NOMO-1 (cell line): ENCODE measurements at regions not wholly inside any gene's neighbourhood (a gene's known extent, or its start where the extent isn't known, plus 50 kb on each side); places are given as distances from the start of the nearest gene placed in this dataset.

ENCODE experiments used
- DNase-seq, 2 experiments: peaks; one replicate each; lab custom pipeline; 2025; ENCODE audit not compliant: unreplicated experiment in 2 of 2; lab: John Stamatoyannopoulos, UW

- no peak for DNase-seq
These were observed 91.3 kb upstream of the GPR45 start for GRCh38 chr2:105150231-105150630.

GRCh38 chr2:105154119-105154818 lies 87.3 kb upstream of the GPR45 start:
- DNase-seq = no peak

DNA sequence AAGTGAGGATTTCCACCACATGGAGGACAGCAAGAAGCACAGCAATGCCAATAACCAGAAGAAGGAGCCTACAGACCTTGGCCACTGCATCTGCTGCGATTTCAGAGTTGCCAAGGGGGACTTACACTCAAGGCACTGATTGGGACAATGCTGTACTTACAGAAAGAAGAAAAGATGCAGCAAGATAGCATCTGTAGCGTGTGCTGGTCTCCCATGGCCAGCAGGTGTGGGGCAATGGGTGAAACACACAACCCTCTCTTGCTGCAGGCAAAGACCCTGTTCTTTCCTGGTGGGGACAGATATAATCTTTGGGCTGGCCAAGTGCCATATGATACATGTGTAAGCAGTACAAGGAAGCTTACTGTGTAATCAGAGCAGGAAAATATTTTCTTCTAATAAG lies 85.4 kb upstream of the GPR45 start:
- DNase-seq = no peak

DNA sequence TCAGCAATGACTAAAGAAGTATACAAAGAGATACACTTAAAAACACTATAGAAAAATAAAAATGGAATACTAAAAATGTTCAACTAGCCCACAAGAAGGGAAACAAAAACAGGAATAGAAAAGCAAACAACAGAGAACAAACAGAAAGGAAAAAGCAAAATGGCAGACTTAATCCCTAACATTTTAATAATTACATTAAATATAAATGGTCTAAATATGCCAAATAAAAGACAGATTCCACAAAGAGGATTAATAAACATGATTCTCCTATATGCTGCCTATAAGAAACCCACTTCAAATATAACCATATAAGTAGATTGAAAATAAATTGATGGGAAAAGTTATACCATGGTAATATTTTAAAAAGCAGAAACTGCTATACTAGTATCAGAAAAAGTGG lies 83.5 kb upstream of the GPR45 start:
- no peak for DNase-seq

DNA sequence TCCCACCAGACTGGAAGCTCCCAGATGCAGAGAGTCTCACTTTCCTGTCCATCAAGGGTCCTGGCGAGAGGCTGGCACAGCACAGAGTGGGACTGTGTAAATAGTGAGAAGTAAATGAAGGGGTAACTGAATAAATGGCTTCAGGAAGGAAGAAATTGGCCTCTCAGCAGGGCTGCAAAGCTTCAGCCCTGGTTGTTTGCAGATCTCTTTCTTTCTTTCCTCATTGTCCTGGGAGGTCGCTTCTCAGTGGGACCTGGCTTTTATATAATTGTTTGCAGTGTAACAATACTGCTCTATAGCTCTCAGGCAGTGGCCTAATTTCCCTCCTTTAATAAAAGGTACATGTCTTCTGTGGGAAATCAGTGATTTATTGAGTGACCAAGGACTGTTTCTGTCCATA lies 74.9 kb upstream of the GPR45 start:
- no peak for DNase-seq

GRCh38 chr2:105168543-105168942 lies 73.0 kb upstream of the GPR45 start:
- no peak for DNase-seq

DNA sequence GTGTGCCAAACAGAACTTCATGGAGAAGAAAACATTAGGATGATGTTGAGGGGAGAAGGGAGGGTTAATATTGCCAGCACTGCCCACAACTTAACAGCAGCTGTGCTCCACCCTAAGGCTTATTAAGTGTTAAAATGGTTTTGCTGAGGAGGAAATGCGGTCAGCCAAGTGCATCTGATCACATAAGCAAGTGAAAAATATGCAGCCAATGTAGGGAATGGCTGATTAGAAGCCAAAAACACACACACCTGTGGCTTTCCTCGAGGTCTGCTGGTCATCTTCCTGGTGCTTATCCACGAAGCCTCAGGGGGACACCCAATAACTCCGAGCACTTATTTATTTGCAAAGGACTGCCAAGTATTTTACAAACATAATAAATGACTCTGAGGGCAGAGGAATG lies 66.3 kb upstream of the GPR45 start:
- DNase-seq = no peak

DNA sequence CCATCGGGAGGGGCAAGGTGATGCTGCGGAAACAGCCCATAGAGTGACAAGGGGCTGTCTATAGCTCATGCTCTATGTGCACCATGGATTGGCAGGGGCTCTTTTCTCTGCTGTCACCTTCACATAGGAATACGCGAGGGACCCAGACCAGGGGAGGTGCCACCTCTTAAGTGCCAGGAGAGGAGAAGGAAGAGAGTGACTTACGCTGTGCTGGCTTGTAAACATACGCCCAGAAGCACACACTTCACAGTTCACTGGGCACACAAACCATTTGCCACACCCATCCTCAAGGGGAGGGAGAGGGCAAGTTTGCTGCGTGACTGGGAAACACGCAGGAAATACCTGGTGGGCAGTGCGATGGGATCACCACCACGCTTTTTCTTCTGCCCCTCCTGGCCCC lies 65.1 kb upstream of the GPR45 start:
- no peak for DNase-seq

DNA sequence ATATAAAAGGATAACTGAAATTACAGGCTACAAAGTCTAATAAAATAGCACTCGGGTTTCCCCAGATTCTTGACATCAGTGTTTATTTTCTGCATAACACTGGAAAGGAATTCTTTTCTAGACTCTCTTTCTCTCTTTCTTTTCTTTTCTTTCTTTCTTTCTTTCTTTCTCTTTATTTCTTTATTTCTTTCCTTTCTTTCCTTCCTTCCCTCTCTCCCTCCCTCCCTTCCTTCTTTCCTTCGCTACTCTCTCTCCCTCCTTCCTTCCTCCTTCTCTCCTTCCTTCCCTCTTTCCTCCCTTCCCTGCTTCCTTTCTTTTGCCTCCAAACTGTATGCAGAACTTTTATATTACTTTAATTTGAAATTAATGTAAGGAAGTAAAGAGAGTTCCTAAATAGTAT lies 64.5 kb upstream of the GPR45 start:
- DNase-seq = no peak

GRCh38 chr2:105177536-105178254 lies 63.8 kb upstream of the GPR45 start:
- no peak for DNase-seq

DNA sequence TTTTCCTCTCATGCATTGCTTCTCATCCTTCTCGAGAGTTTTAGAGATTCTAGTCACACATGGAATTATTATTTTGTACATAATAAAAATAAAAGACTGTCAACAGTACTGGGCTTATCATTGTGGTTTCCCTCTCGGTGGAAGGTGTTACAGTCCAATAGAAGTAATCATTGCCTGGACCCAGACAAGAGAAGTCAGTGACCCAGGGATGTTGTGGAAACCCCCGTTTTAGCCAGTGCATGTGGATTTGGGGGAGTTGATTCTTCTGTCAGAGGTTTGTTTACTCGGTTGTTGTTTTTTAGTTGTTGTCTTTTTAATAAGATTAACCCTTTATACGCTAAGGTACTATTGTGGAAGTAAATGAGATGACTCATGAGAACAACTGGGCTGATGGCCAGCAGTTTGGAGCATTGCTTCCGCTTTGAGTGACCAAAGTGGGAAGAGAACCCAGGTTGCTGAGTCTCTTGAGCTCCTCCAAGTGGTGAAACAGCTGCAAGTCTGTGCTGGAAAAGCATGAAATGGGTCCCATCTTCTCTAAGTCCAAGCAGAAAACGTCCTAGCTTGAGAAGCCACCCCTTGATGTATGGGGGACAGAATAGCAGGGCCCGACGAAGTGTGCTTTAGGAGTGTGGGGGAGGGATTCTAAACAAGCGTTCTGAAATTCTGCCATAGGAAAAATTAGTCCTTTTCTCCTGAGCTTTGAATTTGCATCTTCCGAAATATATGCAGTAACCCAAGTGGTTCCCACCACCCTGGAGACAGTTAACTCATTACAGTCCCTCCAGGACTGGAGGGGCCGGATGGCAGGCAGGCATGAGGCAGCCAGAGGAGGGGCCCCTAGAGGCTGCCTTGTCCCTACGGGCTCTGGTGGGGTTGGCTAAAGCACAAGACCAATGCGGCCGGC lies 61.8 kb upstream of the GPR45 start:
- peak; percentile 13 to 29 for DNase-seq

DNA sequence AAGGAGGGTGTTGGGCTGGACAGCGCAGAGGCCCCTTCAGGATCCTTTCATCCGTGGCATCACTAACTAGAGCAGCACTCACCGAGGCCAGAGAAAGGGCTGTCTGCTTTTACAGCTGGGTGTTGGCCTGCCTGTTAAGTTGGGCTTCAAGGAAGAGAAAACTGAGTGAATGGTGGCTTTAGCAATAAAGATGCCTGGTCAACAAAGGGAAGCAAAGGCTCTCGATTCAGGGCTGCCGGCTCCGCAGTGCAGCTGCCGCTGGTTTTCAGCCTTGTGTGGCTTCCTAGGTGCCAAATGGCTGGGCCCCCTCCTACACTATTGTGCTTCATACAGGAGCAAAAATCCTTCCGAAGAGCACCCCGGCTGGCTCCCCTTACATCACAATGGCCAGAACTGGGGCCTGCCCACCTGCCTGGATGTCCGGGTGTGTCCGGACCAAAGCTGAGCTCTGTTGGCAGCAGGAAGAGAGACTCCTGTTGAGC lies 61.0 kb upstream of the GPR45 start:
- DNase-seq = no peak

GRCh38 chr2:105181282-105181681 lies 60.3 kb upstream of the GPR45 start:
- no peak for DNase-seq

GRCh38 chr2:105183555-105184323 lies 57.8 kb upstream of the GPR45 start:
- no peak for DNase-seq

DNA sequence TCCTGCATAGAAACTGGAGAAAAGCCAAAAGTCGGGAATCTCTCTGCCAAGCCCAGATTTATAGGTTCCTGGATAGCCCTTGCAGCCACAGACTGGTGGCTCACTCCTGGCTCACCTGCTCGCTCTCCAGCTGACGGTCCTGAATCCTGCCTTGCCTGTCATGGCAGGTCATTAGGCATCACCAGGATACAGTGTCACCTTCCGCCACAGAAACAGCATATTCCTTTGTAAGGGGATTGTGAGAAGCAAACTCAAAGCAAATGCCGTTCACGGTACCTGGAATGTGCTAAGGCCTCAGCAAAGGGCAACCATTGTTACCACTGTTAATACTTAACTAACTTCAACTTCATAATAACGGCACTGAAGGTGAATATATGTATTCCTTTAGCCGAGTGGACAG lies 57.1 kb upstream of the GPR45 start:
- no peak for DNase-seq

DNA sequence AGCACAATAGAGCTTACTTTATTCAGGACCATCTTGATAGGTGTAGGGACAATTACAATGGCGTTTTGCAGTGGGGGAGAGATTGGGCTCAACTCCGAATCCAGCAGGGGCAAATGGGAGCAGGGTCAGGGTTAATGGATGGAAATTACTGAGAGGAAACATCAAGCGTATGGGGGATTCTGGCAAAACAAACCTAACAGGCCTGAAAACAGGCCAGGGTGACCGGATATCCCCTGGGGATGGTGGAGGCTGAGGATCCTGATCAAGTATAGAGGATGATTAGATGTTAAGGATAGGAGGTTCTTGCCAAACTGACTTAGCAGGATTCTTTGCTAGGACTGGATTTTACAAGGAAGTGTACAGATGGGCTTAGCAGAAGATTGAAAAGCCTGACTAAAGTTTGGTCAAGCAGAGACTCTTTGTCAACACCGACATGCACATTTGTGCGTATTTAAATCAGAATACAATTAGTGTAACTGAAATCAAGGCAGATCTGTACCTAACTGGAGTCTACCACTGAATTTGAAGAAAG lies 54.5 kb upstream of the GPR45 start:
- DNase-seq = no peak

- DNase-seq = no peak
These were observed 54.0 kb upstream of the GPR45 start for GRCh38 chr2:105187531-105187930.

DNA sequence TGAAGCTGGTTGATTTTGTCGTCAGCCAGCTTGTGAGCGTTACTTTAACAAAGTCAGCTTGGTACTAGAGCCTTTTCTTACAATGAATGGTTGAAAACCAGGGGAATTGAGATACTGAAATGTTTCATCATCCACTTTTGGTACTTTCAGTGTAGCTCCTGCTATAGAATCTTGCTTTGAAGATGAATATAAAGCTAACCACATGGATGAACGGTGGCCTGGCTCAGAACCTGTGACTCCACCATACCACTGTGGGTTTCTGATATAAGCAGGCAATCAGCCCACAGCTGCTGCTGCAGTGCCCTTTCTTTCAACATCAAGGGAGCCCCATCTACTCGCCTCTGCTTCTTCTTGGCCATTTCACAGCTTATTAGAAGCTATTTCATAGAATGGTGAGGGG lies 53.2 kb upstream of the GPR45 start:
- no peak for DNase-seq
